Ecto neural progenitor cell (in vitro differentiated cells): ENCODE measurements at regions not wholly inside any gene's neighbourhood (a gene's known extent, or its start where the extent isn't known, plus 50 kb on each side); places are given as distances from the start of the nearest gene placed in this dataset.
"Not testable (repeated sequence)": the region's sequence is repeated elsewhere in the genome, so short reads cannot be mapped to it uniquely, and the experiment has no call there.

Experiments
- DNase-seq: peaks from one replicate; pipeline ENCODE4 v3.0.0-alpha.2; 2018; ENCODE audit warnings: low spot score

- DNase-seq: not testable (repeated sequence)
Observed at GRCh38 chr20:30586178-30586577, 671.3 kb upstream of the DEFB115 start.

GRCh38 chr20:30593572-30593971, 663.9 kb upstream of the DEFB115 start:
- no peak for DNase-seq

- DNase-seq: no peak
Observed at GRCh38 chr20:30594112-30594511, 663.4 kb upstream of the DEFB115 start.

- no peak for DNase-seq
Observed at GRCh38 chr20:30595698-30596097, 661.8 kb upstream of the DEFB115 start.

- DNase-seq: not testable (repeated sequence)
Observed at GRCh38 chr20:30597429-30597828, 660.0 kb upstream of the DEFB115 start.

GRCh38 chr20:30598460-30599230, 658.8 kb upstream of the DEFB115 start:
- DNase-seq: no peak

DNA sequence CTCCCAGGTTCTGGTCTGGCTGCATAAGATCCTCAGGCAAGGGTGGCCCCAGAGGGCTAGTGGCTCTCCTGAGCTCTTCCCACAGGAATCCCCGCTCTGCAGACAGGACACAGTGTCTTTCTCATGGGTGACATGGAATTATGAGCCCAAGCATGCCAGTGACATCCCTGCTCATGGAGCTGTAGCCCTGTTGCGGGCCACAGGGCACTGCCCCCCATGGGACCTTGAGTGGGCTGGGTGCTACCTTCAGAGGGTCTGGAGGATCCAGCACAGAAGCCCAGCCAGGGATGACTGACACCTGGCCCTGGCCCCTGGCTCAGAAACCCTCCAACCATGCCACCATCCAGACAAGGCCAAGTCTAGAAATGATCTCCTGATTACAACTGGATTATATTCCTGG, 657.5 kb upstream of the DEFB115 start:
- no peak for DNase-seq

DNA sequence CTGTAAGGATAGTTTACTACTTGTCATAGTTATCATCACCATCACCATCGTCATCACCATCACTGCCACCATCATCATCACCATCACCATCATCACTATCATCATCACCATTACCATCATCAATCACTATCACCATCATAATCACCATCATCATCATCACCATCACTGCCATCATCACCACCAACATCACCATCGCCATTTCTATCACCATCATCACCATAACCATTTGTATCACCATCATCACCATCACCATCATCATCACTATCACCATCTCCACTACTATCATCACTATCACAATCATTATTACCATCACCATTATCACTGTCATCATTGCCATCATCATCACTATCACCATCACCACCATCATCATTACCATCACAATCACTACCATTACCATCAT, 655.5 kb upstream of the DEFB115 start:
- no peak for DNase-seq

- no peak for DNase-seq
Observed at GRCh38 chr20:30602424-30602823, 655.0 kb upstream of the DEFB115 start.

DNA sequence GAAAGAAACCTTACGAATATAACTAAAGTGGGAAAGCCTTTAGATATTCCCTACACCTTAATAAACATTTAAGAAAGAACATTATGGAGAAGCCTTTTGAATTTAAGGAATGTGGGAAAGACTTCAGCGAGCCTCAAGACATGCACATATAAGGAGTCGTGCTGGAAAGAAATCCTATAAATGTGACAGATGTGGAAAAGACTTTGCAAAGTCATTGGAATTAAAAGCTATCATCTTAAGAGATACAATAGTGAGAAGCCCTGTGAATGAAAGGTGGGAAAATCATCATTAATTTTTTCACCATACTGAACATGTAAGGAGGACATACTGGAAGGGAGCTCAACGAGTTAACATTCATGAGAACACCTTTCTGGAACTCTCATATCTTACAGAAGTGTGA, 650.5 kb upstream of the DEFB115 start:
- DNase-seq: no peak

- DNase-seq: no peak
Observed at GRCh38 chr20:30610029-30610693, 647.3 kb upstream of the DEFB115 start.

GRCh38 chr20:30610751-30611150, 646.7 kb upstream of the DEFB115 start:
- no peak for DNase-seq

DNA sequence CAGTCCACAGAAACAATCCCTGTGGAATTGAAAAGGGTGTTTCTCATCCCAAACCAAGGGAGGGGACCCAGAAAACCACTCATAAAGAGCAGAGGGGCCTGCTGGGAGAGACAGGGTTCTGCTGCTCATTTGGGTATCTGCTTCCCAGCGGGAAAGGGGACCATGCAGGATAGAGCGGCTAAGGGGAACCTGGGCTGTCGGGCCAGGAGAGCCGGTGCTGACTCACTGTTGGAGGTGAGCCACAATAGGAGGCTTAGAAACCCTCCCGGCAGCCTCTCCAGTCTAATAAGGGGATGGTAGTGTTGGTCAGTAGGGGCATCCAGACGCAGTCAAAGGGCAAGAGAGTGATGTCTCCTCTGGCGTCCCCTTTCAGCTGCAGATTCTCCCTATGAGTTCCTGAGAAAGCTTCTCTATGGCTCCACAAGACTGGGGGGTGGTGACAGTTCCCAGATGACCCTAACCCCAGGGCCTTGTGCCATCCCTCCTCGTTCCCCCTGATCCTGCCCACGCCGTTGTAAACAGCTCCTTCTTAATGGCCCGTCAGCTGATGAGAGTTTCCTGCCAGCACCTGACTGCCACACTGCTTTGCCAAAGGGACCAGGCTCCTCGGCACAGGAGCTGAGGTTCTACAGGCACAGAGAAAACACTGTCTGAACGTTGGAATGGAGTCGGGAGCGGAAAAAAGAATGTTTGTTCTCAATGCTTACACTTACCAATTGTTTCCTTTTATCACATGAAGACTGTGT, 646.1 kb upstream of the DEFB115 start:
- no peak for DNase-seq

DNA sequence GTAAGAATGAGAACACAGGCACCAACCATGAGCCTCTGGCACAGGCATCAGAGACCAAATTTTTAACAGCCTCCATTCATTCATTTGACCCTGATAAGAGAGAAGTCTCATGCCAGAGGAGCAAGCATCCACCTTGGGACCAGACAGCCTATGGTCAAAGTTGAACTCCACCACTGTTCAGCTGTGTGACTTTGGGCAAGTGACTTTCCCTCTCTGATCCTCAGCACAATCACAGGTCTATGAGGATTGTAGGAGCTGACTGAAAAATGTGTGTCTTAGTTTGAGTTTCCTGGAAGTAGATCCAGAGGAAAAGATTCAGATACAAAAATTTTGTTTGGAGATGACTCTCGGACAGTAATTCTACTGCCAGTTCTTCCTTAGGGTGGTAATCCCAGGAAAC, 645.1 kb upstream of the DEFB115 start:
- no peak for DNase-seq

DNA sequence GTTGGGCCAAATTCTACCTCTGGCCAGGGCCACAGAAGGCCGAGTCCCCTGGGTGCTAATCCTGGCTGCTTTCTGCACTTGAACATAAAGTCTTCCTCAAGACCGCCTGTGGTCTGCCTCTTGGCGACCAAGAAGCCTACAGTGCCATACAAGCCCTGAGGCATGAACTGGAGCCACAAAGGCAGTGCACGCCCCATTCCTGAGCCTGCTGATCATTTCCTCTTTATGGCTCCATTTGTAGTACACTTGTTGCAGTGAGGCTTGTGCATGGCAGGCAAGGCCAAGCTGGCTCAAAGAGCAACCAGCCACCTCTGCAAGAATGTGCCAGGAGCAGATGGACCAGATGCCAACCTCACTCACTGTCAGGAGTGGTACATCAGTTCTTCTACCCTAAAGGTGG, 636.1 kb upstream of the DEFB115 start:
- DNase-seq: not testable (repeated sequence)

DNA sequence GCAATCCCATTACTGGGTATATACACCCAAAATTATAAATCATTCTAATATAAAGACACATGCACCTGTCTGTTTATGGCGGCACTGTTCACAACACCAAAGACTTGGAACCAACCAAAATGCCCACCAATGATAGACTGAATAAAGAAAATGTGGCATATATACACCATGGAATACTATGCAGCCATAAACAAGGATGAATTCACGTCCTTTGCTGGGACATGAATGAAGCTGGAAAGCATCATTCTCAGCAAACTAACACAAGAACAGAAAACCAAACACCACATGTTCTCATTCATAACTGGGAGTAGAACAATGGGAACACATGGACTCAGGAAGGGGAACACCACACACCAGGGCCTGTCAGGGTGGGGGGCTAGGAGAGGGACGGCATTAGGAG, 633.2 kb upstream of the DEFB115 start:
- DNase-seq: not testable (repeated sequence)

- DNase-seq: not testable (repeated sequence)
Observed at GRCh38 chr20:30629376-30629775, 628.1 kb upstream of the DEFB115 start.

DNA sequence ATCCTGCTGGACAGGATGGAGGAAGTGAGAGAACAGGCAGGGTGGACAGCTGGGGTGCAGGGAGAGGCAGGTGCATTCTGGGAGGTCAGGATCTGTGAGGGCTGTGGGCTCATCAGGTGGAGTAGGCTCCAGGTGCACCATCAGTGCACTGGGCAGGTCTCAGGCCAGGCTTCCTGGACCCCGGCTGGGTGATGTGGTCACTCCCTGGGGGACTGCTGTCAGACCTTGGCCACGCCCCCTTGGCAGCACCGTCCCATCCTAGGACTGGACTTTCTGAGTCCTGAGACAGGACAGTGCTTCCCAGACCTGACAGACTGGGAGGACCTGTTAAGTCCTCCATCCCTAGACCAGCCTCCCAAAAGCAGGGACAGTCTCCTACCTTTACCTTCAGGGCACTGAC, 626.7 kb upstream of the DEFB115 start:
- no peak for DNase-seq

DNA sequence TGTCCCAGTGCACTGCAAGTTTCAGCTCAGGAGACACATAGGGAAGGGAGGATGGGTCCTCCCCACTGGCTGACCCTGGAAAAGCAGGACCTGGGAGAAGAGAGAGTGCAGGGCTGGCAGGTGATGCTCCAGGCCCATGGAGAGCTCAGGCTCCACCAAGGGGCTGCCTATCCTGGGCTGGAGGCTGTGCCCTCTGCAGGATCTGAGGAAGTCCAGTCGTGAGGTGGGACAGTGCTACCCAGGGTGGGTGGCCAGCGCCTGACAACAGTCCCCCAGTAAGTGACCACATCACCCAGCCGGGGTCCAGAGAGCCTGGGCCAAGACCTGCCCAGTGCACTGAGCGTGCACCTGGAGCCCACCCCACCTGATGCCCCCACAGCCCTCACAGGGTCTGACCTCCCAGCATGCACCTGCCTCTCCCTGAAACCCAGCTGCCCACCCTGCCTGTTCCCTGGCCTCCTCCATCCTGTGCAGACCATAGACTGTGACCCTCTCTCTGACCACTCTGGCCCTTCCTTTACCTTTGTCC, 626.1 kb upstream of the DEFB115 start:
- DNase-seq: not testable (repeated sequence)

DNA sequence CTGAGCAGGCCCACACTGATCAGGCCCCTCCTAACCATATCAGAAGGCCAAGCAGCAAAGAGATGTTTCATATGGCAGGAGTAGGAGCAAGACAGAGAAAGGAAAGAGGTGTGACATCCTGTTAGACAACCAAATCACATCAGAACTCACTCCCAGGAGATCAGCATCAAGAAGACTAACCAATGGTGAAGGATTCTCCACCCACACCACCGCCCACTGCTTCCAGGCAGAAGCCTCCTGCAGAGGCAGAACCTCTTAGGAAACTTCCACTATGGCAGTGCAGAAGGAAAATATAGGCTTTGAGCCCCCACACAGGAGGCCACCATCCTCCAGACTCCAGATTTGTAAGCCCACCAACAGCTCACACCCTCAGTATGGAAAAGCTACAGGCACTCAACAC, 624.7 kb upstream of the DEFB115 start:
- DNase-seq: not testable (repeated sequence)

- not testable (repeated sequence) for DNase-seq
Observed at GRCh38 chr20:30641522-30641921, 615.9 kb upstream of the DEFB115 start.

DNA sequence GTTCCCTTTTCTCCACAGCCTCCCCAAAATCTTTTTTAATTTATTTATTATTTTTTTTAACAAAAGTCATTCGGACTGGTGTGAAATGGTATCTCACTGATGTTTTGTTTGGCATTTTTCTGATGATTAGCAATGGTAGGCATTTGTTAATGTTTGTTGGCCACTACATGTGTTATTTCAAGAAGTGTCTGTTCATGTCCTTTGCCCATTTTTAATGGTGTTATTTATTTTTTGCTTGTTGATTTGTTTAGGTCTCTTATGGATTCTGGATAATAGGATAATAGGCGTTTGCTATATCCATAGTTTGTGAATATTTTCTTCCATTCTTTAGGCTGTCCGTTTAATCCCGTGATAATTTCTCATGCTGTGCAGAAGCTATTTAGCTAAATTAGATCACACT, 596.5 kb upstream of the DEFB115 start:
- not testable (repeated sequence) for DNase-seq

- DNase-seq: not testable (repeated sequence)
Observed at GRCh38 chr20:30668418-30668817, 589.0 kb upstream of the DEFB115 start.
